HG02840 (cell line): ENCODE measurements at regions not wholly inside any gene's neighbourhood (a gene's known extent, or its start where the extent isn't known, plus 50 kb on each side); places are given as distances from the start of the nearest gene placed in this dataset.

Experiments used
- ATAC-seq: cut with Tn5 transposase; IDR thresholded peaks from one replicate; pipeline ENCODE4 v1.9.1; 2021; ENCODE audit warnings: mild to moderate bottlenecking, moderate library complexity, moderate number of reproducible peaks; ENCODE audit not compliant: unreplicated experiment, low FRiP score

DNA sequence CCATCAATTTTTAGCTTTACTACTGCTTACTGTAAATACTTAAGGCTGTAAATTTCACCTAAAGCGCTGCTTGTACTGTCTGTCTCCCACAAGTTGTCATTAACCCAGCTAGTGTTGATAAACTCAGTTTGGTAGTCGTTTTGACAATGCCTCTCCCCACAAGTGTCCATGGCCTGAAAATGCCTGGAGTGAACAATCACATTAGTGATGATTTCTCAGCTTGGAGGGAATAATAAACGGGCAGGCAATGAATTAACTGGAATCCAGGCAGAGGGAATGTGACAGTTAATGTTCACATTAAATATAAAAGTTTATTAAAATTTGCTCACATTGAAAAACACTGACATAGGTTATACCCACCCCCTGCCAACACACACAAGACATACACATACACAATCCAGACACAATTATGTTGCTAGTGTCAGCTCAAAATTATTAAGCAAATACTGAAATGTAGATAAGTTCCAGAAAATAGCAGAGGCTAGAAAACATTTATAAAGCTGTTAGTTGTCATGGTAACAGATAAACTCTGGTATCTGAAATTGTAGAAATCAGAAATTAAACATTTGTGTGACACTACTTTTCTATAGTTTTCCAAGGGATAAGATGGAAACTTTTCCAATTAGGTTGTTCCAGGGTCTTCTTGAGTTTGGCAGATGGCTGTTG lies 341.9 kb downstream of the DIRAS2 start:
- ATAC-seq: no peak

DNA sequence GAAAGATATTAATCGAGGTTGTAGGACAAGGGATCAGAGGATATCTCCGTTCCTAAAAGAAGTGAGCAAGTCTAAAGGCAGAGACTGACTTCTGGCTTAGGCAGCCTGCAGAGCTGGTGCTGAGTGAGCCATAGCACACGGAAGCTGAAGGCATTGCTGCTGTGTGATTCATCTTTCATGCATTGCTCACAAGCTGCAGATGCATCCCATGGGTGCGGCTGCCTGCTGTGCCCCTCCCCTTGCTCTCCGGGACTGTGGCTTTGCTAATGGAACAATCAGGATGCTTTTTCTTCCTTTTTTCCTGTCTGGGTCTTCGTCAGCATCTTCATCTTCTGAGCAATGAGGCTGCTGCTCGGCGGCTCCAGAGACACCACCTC lies 341.4 kb downstream of the DIRAS2 start:
- ATAC-seq: no peak

DNA sequence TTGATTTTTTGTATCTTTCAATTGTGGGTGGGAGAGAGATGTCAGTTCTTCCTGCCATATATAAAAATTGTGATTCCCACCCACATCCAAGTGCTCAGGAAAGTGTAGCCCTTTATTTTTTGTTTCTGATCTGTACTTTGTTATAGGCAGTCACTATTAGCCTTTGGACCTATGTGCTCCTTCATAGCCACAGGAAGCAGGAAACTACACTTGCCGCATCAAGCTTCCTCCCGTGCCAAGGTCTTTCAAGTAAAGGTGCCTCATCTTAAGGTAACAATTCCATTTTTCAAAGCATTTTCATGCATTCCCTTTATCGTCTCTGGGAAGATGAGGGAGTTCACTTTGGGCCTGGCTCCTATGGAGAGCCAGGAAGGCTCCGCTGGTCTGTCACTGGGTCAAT lies 339.0 kb downstream of the DIRAS2 start:
- ATAC-seq: no peak

DNA sequence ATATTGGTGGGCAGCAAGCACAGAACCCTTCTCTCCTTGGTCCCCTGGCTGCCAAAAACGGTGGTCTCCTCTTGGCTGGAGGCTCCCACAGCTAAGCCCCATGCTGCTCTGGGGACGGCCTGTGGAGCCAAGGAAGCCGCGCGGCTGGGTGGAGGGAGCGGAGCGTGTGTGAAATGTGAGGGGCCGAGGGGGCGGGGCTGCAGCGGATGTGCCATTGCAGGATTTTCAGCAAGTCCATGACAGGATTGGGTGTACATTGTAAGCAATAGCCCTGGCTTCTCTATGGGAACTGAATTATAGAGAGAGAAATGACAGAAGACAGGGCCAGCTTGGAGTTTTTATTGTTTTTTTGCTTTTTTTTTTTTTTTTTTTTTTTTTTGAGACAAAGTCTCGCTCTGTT lies 336.5 kb downstream of the DIRAS2 start:
- ATAC-seq: no peak

DNA sequence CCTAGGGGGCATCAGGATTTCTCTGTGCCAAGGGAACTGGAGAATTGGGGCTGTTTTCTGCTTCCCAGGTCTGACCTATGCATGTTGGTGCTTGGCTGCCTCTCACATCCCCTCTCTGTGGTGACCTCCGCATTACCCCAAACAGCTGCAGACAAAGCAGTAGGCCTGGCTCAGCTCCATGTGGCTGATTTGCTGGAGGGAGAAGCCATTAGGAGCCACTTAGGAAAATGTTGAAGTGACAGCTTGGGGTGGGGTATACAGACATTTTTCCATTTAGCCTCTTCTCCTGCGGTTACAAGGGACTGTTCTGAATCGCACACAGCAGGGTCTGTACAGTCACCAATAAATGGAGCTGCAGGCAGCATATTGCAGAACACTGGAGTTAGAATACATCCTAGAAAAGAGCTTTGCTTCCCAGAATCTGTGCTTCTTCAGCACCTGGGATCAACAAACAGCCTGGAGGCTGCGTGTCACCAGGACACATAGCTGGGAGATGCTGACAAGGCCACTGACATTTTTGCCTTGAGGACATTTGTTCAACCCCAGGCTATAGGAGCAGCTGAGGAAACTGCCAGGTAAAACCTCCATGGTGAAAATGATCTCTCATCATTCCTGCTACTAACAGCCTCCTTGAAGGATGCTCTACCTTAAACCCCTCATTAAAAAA lies 335.3 kb downstream of the DIRAS2 start:
- ATAC-seq: no peak

DNA sequence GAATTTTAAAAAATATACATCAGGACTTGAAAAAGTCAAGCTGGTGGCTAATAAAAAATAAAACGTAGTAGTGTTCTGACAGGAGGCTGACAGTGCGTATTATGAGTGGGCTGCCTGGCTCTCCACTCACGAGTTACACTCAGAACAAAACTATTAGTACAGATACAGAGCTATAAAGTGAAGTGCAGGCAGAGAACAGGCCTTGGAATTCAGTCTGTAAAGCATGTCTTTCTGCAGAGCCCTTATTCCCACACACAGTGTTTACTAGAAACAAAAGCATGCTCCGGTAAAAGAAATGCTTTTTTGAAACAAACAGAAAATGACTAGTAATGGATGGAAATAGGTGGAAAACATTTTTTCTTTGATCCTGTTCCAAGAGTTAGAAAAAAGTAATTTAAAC lies 334.7 kb downstream of the DIRAS2 start:
- no peak for ATAC-seq

DNA sequence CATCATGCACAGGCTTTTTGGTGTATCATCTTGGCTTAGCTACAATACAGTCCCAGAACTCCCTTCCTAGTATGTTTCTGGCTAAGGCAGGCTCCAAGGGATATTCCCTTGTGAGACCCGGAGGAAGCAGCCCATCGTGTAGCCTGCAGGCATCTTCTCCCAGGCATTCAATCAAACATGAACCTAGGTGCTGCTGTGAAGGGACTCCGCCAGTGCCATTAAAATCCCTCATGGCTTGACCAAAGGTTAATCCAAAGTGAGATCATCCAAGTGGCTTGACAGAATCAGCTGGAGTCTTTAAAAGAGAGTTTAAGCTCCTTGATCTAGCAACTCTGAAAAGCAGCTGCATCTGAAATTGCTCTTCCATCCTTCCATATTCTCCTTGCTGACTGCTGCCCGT lies 333.9 kb downstream of the DIRAS2 start:
- ATAC-seq: no peak

DNA sequence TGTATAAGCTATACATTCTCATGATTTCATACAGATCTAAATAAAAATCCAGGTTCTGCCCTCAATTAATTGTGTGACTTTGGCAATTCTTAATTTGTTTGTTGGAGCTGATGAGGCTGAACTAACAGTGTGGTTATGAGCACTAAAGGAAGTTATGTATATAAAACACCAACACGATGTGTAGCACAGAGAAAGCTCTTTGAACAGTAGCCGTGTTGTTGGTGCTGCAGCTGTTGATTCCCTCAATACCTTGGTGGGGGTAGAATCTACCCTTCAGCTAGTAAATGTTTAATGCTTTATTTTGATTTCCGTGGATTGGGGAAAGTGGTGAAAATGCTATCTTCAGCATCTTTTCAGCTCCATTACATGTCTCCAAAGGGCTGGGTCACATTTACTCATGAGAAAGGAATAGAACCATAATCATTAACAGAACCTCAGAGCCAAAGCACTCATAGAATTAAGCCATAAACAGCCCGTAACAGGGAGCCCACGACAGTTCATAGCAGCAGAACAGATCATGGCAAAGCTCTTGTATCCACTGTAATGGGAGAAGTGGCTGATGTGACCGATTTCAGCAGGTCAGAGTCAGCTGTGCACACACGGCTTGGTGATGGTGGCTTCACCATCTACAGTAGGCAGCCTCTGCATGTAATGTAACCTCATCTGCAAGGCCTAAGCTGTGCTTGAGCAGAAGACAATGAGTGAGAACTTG lies 332.7 kb downstream of the DIRAS2 start:
- no peak for ATAC-seq

DNA sequence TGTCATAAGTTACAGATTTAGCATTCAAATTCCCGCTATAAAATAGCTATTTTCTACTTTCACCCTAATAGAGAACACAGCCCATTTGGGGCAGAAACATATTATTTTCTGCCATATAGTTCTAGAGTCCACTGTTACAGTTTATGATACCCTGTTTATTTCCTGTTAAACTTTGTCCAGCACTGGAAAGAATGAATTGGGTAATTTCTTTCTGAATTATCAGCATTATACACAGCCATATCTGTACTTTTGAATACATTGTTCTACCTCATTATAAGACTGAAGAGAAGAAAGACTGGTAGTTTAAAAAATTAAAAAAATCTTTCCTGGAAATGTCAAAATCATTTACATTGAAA lies 332.1 kb downstream of the DIRAS2 start:
- ATAC-seq: no peak

DNA sequence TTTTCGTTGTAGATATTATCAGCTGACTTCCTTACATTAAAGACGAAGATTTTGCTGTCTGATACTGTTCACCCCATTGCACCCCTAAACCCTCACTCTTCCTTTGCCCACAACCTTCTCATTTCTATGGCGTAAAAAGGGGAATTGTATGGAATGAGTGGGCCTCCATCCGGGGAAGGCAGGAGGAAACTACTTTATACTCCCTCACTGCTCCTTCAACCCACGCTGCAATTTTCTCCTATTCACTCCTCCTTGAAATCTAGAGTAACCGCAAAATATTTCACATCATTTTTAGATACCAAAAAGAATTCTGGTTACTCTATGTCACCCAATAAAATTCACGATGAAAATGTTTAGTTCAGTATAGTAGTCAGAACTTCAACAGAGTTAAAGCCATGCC lies 330.8 kb downstream of the DIRAS2 start:
- no peak for ATAC-seq

DNA sequence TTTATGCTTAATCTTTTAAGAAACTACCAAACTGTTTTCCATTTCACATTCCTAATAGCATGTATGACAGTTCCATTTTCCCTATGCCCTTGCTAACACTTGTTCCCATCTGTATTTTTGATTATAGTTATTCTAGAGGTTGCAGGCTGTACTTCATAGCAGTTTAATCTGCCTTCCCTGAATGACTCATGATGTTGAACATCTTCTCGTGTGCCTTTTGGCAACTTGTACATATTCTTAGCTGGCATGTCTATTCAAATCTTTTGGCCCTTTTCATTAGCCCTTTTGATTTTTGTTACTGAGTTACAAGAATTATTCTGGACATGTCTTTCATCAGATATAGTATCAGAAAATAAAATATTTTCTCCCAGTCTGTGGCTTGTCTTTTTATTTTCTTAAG lies 320.3 kb downstream of the DIRAS2 start:
- no peak for ATAC-seq

DNA sequence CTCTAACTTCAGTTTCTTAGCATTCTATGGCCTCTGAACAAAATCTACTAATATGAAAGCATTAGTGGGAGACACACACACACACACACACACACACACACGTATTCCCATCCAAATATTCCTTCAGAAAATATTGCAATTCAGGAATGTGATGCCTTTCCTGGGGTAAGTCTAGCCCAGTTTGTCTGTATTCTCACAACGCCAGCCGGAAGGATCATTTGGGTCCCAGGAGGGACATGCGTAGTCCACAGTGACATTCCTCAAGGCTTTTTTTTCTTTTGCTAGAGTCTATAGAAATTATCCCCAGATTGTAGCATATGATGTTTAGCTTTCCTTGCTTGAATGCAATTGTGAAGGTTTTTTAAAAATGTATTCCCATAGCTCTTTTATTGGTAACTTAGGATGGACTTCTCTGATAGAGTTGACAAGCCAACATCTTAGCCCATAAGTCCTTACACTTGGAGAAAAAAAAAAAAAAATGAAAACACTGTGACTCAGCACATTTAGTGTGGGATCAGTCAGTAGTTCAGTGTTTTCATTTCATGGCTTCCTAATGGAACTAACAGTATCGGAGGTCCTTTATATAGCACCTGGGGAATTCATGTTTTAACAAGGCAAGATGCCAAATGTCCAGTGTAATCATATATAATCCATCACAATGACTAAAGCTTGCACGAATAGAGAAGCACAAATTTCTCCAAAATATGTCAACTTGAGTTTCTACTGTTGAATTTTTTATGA lies 316.5 kb downstream of the DIRAS2 start:
- ATAC-seq: no peak

DNA sequence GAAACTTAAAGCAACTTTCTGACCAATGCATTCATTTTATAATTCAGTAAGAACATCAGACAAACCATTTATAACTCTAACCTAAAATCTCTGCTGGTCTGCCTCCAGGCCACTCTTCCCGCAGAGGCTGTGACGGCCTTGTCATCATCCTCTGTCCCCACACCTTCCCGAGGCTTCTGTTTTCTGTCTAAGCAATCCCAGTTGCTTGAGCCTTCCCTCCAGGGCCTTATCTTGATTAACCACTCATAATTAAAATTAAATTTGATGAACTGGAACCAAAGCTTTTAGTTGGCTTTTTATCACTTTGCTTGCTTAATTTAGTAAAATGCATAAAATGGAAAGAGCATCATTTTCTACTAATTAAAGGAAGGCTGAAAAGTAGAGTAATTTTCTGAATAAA lies 312.4 kb downstream of the DIRAS2 start:
- no peak for ATAC-seq

DNA sequence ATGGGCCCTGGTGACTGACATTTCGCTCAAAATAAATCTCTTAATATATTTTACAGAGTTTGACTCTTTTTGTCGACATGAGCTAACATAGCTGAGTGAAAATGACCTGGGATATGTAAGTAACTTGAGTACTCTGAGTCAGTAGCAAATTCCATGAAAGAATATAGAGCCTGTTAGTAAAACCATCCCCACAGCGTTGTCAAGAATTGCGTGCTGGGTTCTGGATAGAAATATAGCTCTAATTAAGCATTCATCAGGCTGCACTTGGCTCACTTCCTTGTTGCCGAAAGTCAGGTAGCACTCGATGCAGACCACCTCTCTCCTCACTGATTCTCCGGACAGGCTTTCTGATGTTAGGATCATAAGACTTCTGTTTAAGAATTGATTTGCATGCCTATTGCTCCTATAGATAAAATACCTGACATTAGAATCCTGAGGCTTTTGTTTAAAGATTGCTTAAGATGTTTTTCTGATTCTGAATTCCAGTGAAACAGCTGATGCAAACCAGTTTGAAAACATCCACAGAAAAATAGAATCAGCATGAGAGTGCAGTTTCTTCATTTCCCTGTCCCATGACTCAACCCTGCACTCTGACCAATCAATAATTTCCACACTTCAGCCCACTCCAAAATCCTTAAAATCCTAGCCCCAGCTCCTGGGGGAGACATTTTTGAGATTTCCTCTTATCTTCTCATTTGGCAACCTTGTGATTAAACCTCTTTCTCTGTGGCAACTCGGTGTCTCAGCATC lies 310.6 kb downstream of the DIRAS2 start:
- ATAC-seq: no peak

DNA sequence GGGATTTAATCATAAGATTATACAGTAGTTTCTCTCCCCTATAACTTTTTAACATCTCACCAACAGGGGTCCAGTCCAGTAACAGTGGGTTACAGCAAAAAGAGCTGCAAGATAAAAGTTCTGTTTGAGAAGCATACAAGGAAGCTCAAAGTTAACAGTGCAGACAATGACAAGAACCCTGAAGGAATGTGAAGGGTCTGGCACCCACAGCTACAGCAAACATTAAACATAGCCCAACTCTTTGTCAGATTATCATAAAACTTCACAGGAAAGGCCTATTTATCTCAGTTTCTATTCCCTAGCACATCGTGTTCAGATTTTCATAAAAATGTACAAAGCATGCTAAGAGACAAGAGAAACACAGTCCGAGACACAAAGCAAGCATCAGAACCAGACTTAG lies 309.4 kb downstream of the DIRAS2 start:
- no peak for ATAC-seq

DNA sequence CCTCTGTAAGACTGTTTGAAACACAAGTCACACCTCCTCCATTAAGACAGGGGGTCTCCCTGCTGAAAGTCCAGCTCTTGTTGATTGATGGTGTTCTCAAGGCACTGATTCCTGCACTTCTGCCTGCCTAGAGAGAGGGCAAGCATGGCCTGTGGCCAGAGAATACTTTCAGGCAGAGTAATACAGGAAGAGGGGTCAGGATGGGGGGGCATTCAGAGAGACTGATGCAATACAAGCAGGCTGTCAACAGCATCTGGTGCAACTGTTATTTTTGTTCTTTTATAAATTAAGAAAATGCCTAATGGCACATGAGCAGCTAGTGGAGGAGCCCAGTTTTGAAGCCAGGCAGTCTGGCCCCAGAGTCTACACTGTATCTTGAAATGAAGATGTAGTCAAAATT lies 302.2 kb downstream of the DIRAS2 start:
- ATAC-seq: no peak

DNA sequence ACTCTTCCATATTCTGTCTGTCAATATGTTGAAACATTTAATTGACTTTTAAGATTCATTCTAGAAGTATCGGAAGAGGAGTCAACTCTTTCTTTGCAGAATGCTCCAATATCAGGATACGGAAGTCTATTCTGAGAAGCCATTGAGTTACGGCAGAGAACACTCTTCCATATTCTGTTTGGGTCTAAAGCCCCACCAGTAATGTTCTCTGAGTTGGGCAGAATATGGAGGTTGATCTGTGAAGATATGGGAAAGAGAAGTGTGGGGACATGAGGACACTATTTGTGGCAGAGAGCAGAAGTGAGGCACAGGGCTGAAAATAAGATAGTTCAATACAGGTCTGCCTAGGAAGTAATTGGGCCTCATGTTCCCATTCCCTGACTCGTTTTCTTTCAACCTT lies 300.0 kb downstream of the DIRAS2 start:
- no peak for ATAC-seq

DNA sequence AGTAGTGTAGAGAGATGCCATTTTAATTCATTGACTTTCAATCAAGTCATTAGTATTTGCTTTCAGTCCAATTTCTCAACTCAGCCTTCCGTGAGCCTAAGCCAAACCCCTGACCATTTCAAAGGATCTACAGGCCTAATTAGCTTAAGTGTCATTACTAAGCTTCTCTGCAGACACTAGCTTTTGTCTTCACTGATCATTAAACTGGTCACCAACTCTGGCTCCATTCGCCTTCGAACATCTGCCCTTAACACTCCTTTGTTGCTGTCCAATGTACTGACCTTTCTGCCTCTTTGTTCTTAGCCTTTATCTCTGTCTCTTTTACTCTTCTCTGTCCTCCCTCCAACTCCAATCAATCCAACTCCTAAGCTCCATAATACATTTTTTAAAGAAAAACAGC lies 299.3 kb downstream of the DIRAS2 start:
- no peak for ATAC-seq

DNA sequence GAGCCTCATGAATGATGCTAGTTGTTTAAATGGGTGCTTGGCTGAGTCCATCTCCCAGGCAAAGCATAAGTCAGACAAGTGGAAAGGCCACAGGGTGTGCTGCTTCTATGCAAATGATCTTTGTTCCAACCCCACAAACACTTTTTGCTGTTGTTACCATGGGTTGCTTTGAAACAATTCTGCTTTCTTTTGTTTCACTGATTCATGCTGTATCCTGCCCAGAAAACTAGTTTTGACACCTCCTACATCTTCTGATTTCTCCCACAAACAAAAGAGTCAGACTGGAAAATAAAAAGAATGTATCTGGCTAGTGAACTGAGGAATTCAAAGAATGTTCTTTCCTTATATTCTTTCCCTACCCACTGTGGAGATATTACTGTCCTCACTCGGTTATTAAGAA lies 298.6 kb downstream of the DIRAS2 start:
- no peak for ATAC-seq

DNA sequence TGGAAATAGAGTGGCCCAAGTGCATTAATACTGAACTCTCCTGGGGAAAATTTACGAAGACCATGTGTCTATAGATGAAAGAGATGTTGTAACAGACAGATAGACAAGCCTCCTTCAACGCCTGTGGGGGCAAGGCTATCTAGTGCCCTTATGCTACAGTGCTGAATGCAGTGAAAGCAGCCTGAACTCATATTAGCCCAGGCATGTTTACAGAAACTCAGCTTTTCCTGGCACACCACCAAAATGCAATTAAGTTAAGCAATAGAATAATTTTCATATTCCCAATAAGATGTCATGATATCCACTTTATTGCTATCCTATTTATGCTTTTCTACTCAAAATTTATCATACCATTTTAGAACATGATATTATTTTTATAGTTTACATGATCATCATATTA lies 277.0 kb downstream of the DIRAS2 start:
- no peak for ATAC-seq

DNA sequence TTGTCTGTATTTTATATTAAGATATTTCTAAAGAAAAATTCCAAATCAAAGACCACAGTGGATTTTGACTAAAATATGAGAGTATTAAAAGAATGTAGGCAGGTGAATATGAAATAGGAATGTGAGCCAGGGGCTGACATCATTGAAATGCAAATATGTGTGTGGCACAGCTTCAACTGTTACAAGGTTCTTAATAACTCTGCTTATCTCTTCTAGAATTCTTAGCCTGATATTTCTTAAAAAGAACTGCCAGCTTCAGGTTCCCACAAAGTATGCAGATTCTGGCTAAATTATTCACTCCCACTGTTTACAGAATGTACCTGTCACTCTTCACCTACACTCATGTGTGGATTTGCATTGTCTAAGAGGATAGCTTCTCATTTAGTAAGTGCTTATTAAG lies 274.4 kb downstream of the DIRAS2 start:
- ATAC-seq: no peak
